ENCODE measurements at regions not wholly inside any gene's neighbourhood (a gene's known extent, or its start where the extent isn't known, plus 50 kb on each side); places are given as distances from the start of the nearest gene placed in this dataset.

DNA sequence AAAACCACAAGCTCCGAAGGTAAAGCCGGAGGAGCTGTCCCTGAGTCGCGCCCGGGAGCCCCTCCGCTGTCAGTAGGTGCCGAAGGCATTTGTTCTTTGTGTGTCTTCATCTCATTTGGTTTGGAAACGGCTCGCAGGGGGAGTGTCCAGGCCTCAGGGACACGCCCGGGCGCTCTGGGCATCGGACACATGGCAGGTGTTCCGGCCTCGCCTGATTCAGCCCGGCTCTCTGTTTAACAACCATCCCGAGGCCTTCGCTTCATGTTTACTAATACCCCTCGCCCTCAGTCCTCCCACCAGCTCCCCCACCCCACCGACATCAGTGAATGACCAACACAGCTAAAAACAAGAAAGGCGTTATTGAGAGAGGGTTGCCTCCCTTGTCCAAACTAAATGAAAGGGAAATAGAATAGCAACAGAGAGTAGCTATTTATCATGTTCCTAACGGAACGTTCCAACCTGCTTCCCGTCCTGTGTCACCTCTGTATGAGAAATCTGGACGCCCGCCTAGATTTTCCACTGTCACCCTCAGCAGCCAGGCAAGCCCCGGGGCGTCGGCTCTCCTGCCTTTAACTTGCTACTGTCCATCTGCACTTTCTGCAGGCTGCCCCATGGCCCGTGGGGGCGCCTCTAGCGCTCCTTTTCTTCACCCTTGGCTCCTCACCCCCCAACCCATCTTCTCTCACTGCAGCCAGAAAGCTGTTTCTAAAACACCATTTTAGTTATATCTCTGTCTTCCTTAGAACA, 73.9 kb downstream of the MYCN start:
- TF ChIP-seq, protein P1, sequence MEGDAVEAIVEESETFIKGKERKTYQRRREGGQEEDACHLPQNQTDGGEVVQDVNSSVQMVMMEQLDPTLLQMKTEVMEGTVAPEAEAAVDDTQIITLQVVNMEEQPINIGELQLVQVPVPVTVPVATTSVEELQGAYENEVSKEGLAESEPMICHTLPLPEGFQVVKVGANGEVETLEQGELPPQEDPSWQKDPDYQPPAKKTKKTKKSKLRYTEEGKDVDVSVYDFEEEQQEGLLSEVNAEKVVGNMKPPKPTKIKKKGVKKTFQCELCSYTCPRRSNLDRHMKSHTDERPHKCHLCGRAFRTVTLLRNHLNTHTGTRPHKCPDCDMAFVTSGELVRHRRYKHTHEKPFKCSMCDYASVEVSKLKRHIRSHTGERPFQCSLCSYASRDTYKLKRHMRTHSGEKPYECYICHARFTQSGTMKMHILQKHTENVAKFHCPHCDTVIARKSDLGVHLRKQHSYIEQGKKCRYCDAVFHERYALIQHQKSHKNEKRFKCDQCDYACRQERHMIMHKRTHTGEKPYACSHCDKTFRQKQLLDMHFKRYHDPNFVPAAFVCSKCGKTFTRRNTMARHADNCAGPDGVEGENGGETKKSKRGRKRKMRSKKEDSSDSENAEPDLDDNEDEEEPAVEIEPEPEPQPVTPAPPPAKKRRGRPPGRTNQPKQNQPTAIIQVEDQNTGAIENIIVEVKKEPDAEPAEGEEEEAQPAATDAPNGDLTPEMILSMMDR (conservative IDR thresholded peaks at IDR 0.05; ENCODE audit: low read length) = no peak
- TF ChIP-seq EZH2phosphoT487 (IDR thresholded peaks at IDR 0.05; ENCODE audit: borderline replicate concordance) = no peak
